Esophagus (tissue), 2 donors: ENCODE measurements at regions not wholly inside any gene's neighbourhood (a gene's known extent, or its start where the extent isn't known, plus 50 kb on each side); places are given as distances from the start of the nearest gene placed in this dataset.

Source experiments
- H3K27ac ChIP-seq, 2 donors: one replicate each; pipeline ENCODE4 v1.5.1; 2013; ENCODE audit warnings: low read depth in 2 of 2, mild to moderate bottlenecking in 2 of 2, inconsistent platforms in 1 of 2, low read length in 1 of 2, moderate library complexity in 1 of 2
- H3K27me3 ChIP-seq, 2 donors: one replicate each; pipeline ENCODE4 v1.6.1; 2013; ENCODE audit warnings: low read length in 2 of 2, control low read depth in 1 of 2, mild to moderate bottlenecking in 1 of 2; ENCODE audit not compliant: insufficient read depth in 2 of 2, control insufficient read depth in 1 of 2
- H3K36me3 ChIP-seq, 2 donors: one replicate each; pipeline ENCODE4 v1.6.1; 2013; ENCODE audit warnings: low read length in 1 of 2; ENCODE audit not compliant: control insufficient read depth in 2 of 2, insufficient read depth in 2 of 2
- H3K4me1 ChIP-seq, 2 donors: one replicate each; pipeline ENCODE4 v1.6.1; 2013; ENCODE audit warnings: low read length in 1 of 2; ENCODE audit not compliant: control insufficient read depth in 2 of 2, insufficient read depth in 2 of 2
- H3K4me3 ChIP-seq, 2 donors: one replicate each; pipeline ENCODE4 v1.5.1; 2013; ENCODE audit warnings: low read length in 2 of 2, mild to moderate bottlenecking in 2 of 2, low read depth in 1 of 2, moderate library complexity in 1 of 2
- H3K9me3 ChIP-seq, 2 donors: one replicate each; pipeline ENCODE4 v1.6.1; 2013; ENCODE audit warnings: mild to moderate bottlenecking in 2 of 2, low read depth in 1 of 2, low read length in 1 of 2, moderate library complexity in 1 of 2; ENCODE audit not compliant: control insufficient read depth in 2 of 2, insufficient read depth in 1 of 2
- WGBS, 2 donors: extraction: QIAGEN DNeasy Blood & Tissue Kit; methylation state at CpG; one replicate each; pipeline ENCODE4 v1.1.7; 2013; 5-methylcytosine and 5-hydroxymethylcytosine counted together
- donor health status: healthy with polysubstance abuse.
- donor health status: Bipolar disorder and iron deficiency.

- H3K4me1 ChIP-seq = no peaks in the 10 kb centered on the region
- peaks cover 0 to 2% of the 10 kb centered on the region in 2 donors for H3K9me3 ChIP-seq
- no peaks in the 10 kb centered on the region for H3K27me3 ChIP-seq
- no peak overlapping the region for H3K27ac ChIP-seq
- no peak overlapping the region for H3K4me3 ChIP-seq
- H3K36me3 ChIP-seq = no peaks in the 10 kb centered on the region
Observed at GRCh38 chr13:80584306-80584705, 243.4 kb upstream of the SPRY2 start.

- Histone ChIP-seq H3K27me3 (no peaks in the 10 kb centered on the region), H3K9me3 (no peaks in the 10 kb centered on the region), H3K36me3 (no peaks in the 10 kb centered on the region), H3K4me1 (no peaks in the 10 kb centered on the region), H3K27ac (no peak overlapping the region), H3K4me3 (no peak overlapping the region)
- 85 to 86% methylated on average over 10 of the region's 10 CpGs for WGBS, 2 donors
Observed at GRCh38 chr13:80577926-80578670, 237.2 kb upstream of the SPRY2 start.

- Histone ChIP-seq H3K4me3 (no peak overlapping the region), H3K36me3 (no peaks in the 10 kb centered on the region), H3K27me3 (no peaks in the 10 kb centered on the region), H3K27ac (no peak overlapping the region), H3K4me1 (no peaks in the 10 kb centered on the region), H3K9me3 (no peaks in the 10 kb centered on the region)
- 64 to 67% methylated on average over 5 of the region's 5 CpGs for WGBS, 2 donors
Observed at GRCh38 chr13:80577285-80577684, 236.4 kb upstream of the SPRY2 start.

- H3K27ac ChIP-seq = no peak overlapping the region
- no peaks in the 10 kb centered on the region for H3K36me3 ChIP-seq
- H3K4me1 ChIP-seq = no peaks in the 10 kb centered on the region
- no peaks in the 10 kb centered on the region for H3K9me3 ChIP-seq
- H3K4me3 ChIP-seq = no peak overlapping the region
- no peaks in the 10 kb centered on the region for H3K27me3 ChIP-seq
- 31 to 33% methylated on average over 6 of the region's 6 CpGs for WGBS, 2 donors
Observed at GRCh38 chr13:80574113-80574850, 233.4 kb upstream of the SPRY2 start.

- 87 to 88% methylated on average over 5 of the region's 5 CpGs for WGBS, 2 donors
- Histone ChIP-seq H3K9me3 (no peaks in the 10 kb centered on the region), H3K4me1 (no peaks in the 10 kb centered on the region), H3K4me3 (no peak overlapping the region), H3K36me3 (no peaks in the 10 kb centered on the region), H3K27ac (no peak overlapping the region), H3K27me3 (no peaks in the 10 kb centered on the region)
Observed at GRCh38 chr13:80572923-80573316, 232.0 kb upstream of the SPRY2 start.

- no peak overlapping the region for H3K27ac ChIP-seq
- H3K27me3 ChIP-seq = no peaks in the 10 kb centered on the region
- no peaks in the 10 kb centered on the region for H3K36me3 ChIP-seq
- no peaks in the 10 kb centered on the region for H3K9me3 ChIP-seq
- 64 to 74% methylated on average over 4 of the region's 4 CpGs for WGBS, 2 donors
- no peaks in the 10 kb centered on the region for H3K4me1 ChIP-seq
- no peak overlapping the region for H3K4me3 ChIP-seq
Observed at GRCh38 chr13:80572308-80572922, 231.5 kb upstream of the SPRY2 start.

- Histone ChIP-seq H3K4me1 (no peaks in the 10 kb centered on the region), H3K27ac (no peak overlapping the region), H3K27me3 (no peaks in the 10 kb centered on the region), H3K4me3 (no peak overlapping the region), H3K9me3 (no peaks in the 10 kb centered on the region), H3K36me3 (no peaks in the 10 kb centered on the region)
- whole genome bisulfite sequencing, 2 donors = 78 to 82% methylated on average over 4 of the region's 4 CpGs
Observed at GRCh38 chr13:80571346-80572307, 230.7 kb upstream of the SPRY2 start.

- no peaks in the 10 kb centered on the region for H3K9me3 ChIP-seq
- no peaks in the 10 kb centered on the region for H3K36me3 ChIP-seq
- no peak overlapping the region for H3K27ac ChIP-seq
- 69 to 71% methylated on average over 4 of the region's 4 CpGs for WGBS, 2 donors
- no peaks in the 10 kb centered on the region for H3K4me1 ChIP-seq
- no peaks in the 10 kb centered on the region for H3K27me3 ChIP-seq
- H3K4me3 ChIP-seq = no peak overlapping the region
Observed at GRCh38 chr13:80563439-80563838, 222.5 kb upstream of the SPRY2 start.

- H3K4me3 ChIP-seq = no peak overlapping the region
- H3K36me3 ChIP-seq = no peaks in the 10 kb centered on the region
- H3K27ac ChIP-seq = no peak overlapping the region
- no peaks in the 10 kb centered on the region for H3K9me3 ChIP-seq
- 62 to 67% methylated on average over 4 of the region's 4 CpGs for WGBS, 2 donors
- no peaks in the 10 kb centered on the region for H3K4me1 ChIP-seq
- H3K27me3 ChIP-seq = no peaks in the 10 kb centered on the region
Observed at GRCh38 chr13:80562433-80563156, 221.7 kb upstream of the SPRY2 start.
